ENCODE measurements at regions not wholly inside any gene's neighbourhood (a gene's known extent, or its start where the extent isn't known, plus 50 kb on each side); places are given as distances from the start of the nearest gene placed in this dataset.
"Not testable (repeated sequence)": the region's sequence is repeated elsewhere in the genome, so short reads cannot be mapped to it uniquely, and the experiment has no call there.

DNA sequence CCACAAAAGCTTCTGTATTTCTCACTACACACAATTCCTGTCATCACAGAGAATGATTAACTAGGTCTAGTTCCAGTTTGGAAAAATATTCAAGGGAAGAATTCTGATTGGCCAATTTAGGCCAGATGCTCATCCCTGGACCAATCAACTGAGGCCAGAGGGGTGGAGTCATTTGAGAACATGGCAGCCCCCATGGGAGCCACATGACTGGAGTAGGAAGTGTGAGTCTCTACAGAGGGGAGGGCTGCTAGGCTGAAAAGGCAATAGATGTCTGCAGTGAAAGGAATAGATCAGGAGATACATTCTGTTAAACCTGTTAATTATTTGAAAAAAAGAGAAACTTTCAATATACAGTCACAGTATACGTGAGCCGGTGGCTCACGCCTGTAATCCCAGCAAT lies 125.2 kb downstream of the UNC93B1 start:
- TF ChIP-seq, protein P1, sequence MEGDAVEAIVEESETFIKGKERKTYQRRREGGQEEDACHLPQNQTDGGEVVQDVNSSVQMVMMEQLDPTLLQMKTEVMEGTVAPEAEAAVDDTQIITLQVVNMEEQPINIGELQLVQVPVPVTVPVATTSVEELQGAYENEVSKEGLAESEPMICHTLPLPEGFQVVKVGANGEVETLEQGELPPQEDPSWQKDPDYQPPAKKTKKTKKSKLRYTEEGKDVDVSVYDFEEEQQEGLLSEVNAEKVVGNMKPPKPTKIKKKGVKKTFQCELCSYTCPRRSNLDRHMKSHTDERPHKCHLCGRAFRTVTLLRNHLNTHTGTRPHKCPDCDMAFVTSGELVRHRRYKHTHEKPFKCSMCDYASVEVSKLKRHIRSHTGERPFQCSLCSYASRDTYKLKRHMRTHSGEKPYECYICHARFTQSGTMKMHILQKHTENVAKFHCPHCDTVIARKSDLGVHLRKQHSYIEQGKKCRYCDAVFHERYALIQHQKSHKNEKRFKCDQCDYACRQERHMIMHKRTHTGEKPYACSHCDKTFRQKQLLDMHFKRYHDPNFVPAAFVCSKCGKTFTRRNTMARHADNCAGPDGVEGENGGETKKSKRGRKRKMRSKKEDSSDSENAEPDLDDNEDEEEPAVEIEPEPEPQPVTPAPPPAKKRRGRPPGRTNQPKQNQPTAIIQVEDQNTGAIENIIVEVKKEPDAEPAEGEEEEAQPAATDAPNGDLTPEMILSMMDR (IDR thresholded peaks at IDR 0.05), result not testable (repeated sequence)
- not testable (repeated sequence) for TF ChIP-seq EZH2 (IDR thresholded peaks at IDR 0.05; ENCODE audit: borderline replicate concordance, insufficient read depth, low read depth, low read length, poor library complexity, severe bottlenecking)
